Neuronal stem cell (in vitro differentiated cells): ENCODE measurements at regions not wholly inside any gene's neighbourhood (a gene's known extent, or its start where the extent isn't known, plus 50 kb on each side); places are given as distances from the start of the nearest gene placed in this dataset.
"Not testable (repeated sequence)": the region's sequence is repeated elsewhere in the genome, so short reads cannot be mapped to it uniquely, and the experiment has no call there.

ENCODE experiments used
- DNase-seq: peaks from one replicate; pipeline ENCODE4 v3.0.0-alpha.2; 2013; ENCODE audit warnings: low spot score
- H2AFZ ChIP-seq: one replicate; pipeline ENCODE4 v1.6.1; 2013; ENCODE audit warnings: mild to moderate bottlenecking, low read length, inconsistent platforms
- H2AK5ac ChIP-seq: 2 replicates; pipeline ENCODE4 v1.6.1; 2013; ENCODE audit warnings: low read depth, mild to moderate bottlenecking, inconsistent platforms, low read length, moderate library complexity, mixed read lengths
- H2BK120ac ChIP-seq: 2 replicates; pipeline ENCODE4 v1.6.1; 2013; ENCODE audit warnings: low read depth, mild to moderate bottlenecking, inconsistent platforms, low read length, moderate library complexity, mixed read lengths
- H2BK12ac ChIP-seq: one replicate; pipeline ENCODE4 v1.6.1; 2013; ENCODE audit warnings: low read length, inconsistent platforms
- H2BK15ac ChIP-seq: 2 replicates; pipeline ENCODE4 v1.6.1; 2013; ENCODE audit warnings: mild to moderate bottlenecking, low read length, inconsistent platforms, mixed read lengths
- H2BK5ac ChIP-seq: one replicate; pipeline ENCODE4 v1.6.1; 2013; ENCODE audit warnings: inconsistent platforms, mild to moderate bottlenecking, low read length, moderate library complexity
- H3K14ac ChIP-seq: one replicate; pipeline ENCODE4 v1.6.1; 2013; ENCODE audit warnings: low read length, inconsistent platforms
- H3K18ac ChIP-seq: 2 replicates; pipeline ENCODE4 v1.6.1; 2013; ENCODE audit warnings: low read length, inconsistent platforms
- H3K23ac ChIP-seq: 2 replicates; pipeline ENCODE4 v1.6.1; 2013; ENCODE audit warnings: low read depth, mild to moderate bottlenecking, mixed read lengths, low read length, inconsistent platforms; ENCODE audit not compliant: poor library complexity
- H3K27ac ChIP-seq: replicated peaks from 3 replicates; pipeline ENCODE4 v1.5.1; 2013; ENCODE audit warnings: low read length, inconsistent platforms
- H3K27me3 ChIP-seq, 3 experiments: 2 replicates each; pipeline ENCODE4 v1.6.1; 2013; ENCODE audit warnings: low read length in 3 of 3, mild to moderate bottlenecking in 2 of 3, inconsistent platforms in 1 of 3, low read depth in 1 of 3, mixed read lengths in 1 of 3, moderate library complexity in 1 of 3; ENCODE audit not compliant: control insufficient read depth in 3 of 3, insufficient read depth in 3 of 3
- H3K36me3 ChIP-seq, 2 donors: replicated peaks in 1 of 2; 2 replicates each; pipeline ENCODE4 v1.6.1; 2013; ENCODE audit warnings: low read length in 2 of 2; ENCODE audit not compliant: control insufficient read depth in 2 of 2, insufficient read depth in 2 of 2
- H3K4ac ChIP-seq: 2 replicates; pipeline ENCODE4 v1.6.1; 2013; ENCODE audit warnings: inconsistent platforms, mild to moderate bottlenecking, low read length, moderate library complexity
- H3K4me1 ChIP-seq, 2 donors: 1 replicate in 1 of 2; 2 replicates in 1 of 2; pipeline ENCODE4 v1.6.1; 2013; ENCODE audit warnings: low read length in 2 of 2, low read depth in 1 of 2; ENCODE audit not compliant: control insufficient read depth in 2 of 2, insufficient read depth in 1 of 2
- H3K4me2 ChIP-seq: one replicate; pipeline ENCODE4 v1.6.1; 2013; ENCODE audit warnings: mild to moderate bottlenecking, low read length, inconsistent platforms; ENCODE audit not compliant: insufficient read depth, poor library complexity, severe bottlenecking
- H3K4me3 ChIP-seq, 2 donors: 2 replicates each; pipeline ENCODE4 v1.5.1; 2013; ENCODE audit warnings: low read length in 2 of 2, mild to moderate bottlenecking in 2 of 2, inconsistent platforms in 1 of 2, moderate library complexity in 1 of 2
- H3K79me1 ChIP-seq: one replicate; pipeline ENCODE4 v1.6.1; 2013; ENCODE audit warnings: low read depth, mild to moderate bottlenecking, inconsistent platforms, low read length, moderate library complexity
- H3K9ac ChIP-seq: one replicate; pipeline ENCODE4 v1.6.1; 2013; ENCODE audit warnings: mild to moderate bottlenecking, low read depth, low read length, inconsistent platforms; ENCODE audit not compliant: poor library complexity
- H3K9me3 ChIP-seq, 2 donors: replicated peaks in 1 of 2; 2 replicates each; pipeline versions ENCODE3 to v1.6.1; 2013; ENCODE audit warnings: low read length in 2 of 2, mild to moderate bottlenecking in 2 of 2, inconsistent platforms in 1 of 2, low read depth in 1 of 2, mixed read lengths in 1 of 2, moderate library complexity in 1 of 2; ENCODE audit not compliant: control insufficient read depth in 2 of 2, insufficient read depth in 1 of 2
- H4K8ac ChIP-seq: one replicate; pipeline ENCODE4 v1.6.1; 2013; ENCODE audit warnings: low read depth, mild to moderate bottlenecking, inconsistent platforms, low read length, moderate library complexity
- H4K91ac ChIP-seq: one replicate; pipeline ENCODE4 v1.6.1; 2013; ENCODE audit warnings: low read length, low read depth, mild to moderate bottlenecking, inconsistent platforms; ENCODE audit not compliant: poor library complexity
- WGBS, 2 donors: extraction: QIAGEN DNeasy Blood & Tissue Kit; methylation state at CpG; one replicate each; pipeline ENCODE4 v1.1.7; 2013; ENCODE audit warnings: missing lambda C conversion rate in 2 of 2, mixed read lengths in 1 of 2; ENCODE audit not compliant: insufficient read length in 2 of 2, insufficient replicate concordance in 1 of 2; ENCODE audit errors: extremely low coverage in 2 of 2; 5-methylcytosine and 5-hydroxymethylcytosine counted together

- H4K91ac ChIP-seq, H2BK12ac ChIP-seq, H3K14ac ChIP-seq, H2AFZ ChIP-seq, H3K4me1 ChIP-seq, H2BK120ac ChIP-seq, H3K4ac ChIP-seq, H2AK5ac ChIP-seq, H3K4me2 ChIP-seq, H4K8ac ChIP-seq, H3K27ac ChIP-seq, H3K9ac ChIP-seq, H3K79me1 ChIP-seq, H3K23ac ChIP-seq, H2BK15ac ChIP-seq, H3K9me3 ChIP-seq, H3K27me3 ChIP-seq, H3K36me3 ChIP-seq, H2BK5ac ChIP-seq, DNase-seq, H3K18ac ChIP-seq, H3K4me3 ChIP-seq: not testable (repeated sequence)
- no CpG with 5 or more reads among the region's 7 CpGs for WGBS, 2 donors
These were observed 99.8 kb upstream of the C1GALT1C1 start for GRCh38 chrX:120729506-120730255.

- Histone ChIP-seq H2BK15ac (no peak overlapping the region), H3K27ac (no peak overlapping the region), H3K18ac (no peak overlapping the region), H2AK5ac (no peak overlapping the region), H2AFZ (no peak overlapping the region), H3K4me1 (no peaks in the 10 kb centered on the region), H3K4ac (no peak overlapping the region), H3K27me3 (peaks cover 0 to 3% (median 0%) of the 10 kb centered on the region in 3 experiments), H3K23ac (no peak overlapping the region), H3K4me2 (no peak overlapping the region), H3K79me1 (no peaks in the 10 kb centered on the region), H3K9me3 (no peaks in the 10 kb centered on the region), H4K8ac (no peak overlapping the region), H2BK5ac (no peak overlapping the region), H3K9ac (no peak overlapping the region), H3K14ac (no peak overlapping the region), H3K36me3 (no peaks in the 10 kb centered on the region), H2BK120ac (no peak overlapping the region), H4K91ac (no peak overlapping the region), H3K4me3 (no peak overlapping the region), H2BK12ac (no peak overlapping the region)
- DNase-seq: no peak
These were observed 98.1 kb upstream of the C1GALT1C1 start for GRCh38 chrX:120727911-120728310.

- no CpG with 5 or more reads among the region's 2 CpGs for WGBS, 2 donors
- Histone ChIP-seq H3K23ac (no peak overlapping the region), H2AFZ (no peak overlapping the region), H2BK12ac (no peak overlapping the region), H3K4me1 (no peaks in the 10 kb centered on the region), H3K27me3 (peaks cover 0 to 3% (median 0%) of the 10 kb centered on the region in 3 experiments), H3K14ac (no peak overlapping the region), H2BK120ac (no peak overlapping the region), H4K8ac (no peak overlapping the region), H4K91ac (no peak overlapping the region), H2BK15ac (no peak overlapping the region), H3K9ac (no peak overlapping the region), H3K18ac (no peak overlapping the region), H2AK5ac (no peak overlapping the region), H3K9me3 (no peaks in the 10 kb centered on the region), H3K4ac (no peak overlapping the region), H3K27ac (no peak overlapping the region), H3K4me3 (no peak overlapping the region), H3K79me1 (no peaks in the 10 kb centered on the region), H2BK5ac (no peak overlapping the region), H3K36me3 (no peaks in the 10 kb centered on the region), H3K4me2 (no peak overlapping the region)
- DNase-seq: no peak
These were observed 97.6 kb upstream of the C1GALT1C1 start for GRCh38 chrX:120727452-120727851.

- H3K36me3 ChIP-seq: no peaks in the 10 kb centered on the region
- H2BK5ac ChIP-seq: no peak overlapping the region
- H2BK120ac ChIP-seq: no peak overlapping the region
- H3K9me3 ChIP-seq: no peaks in the 10 kb centered on the region
- no peak overlapping the region for H2AK5ac ChIP-seq
- H3K79me1 ChIP-seq: no peaks in the 10 kb centered on the region
- H3K4me3 ChIP-seq: no peak overlapping the region
- H3K4me2 ChIP-seq: no peak overlapping the region
- no peak overlapping the region for H3K9ac ChIP-seq
- H3K14ac ChIP-seq: no peak overlapping the region
- H4K91ac ChIP-seq: no peak overlapping the region
- no peak overlapping the region for H4K8ac ChIP-seq
- H2BK15ac ChIP-seq: no peak overlapping the region
- no peak for DNase-seq
- H3K27ac ChIP-seq: no peak overlapping the region
- H2BK12ac ChIP-seq: no peak overlapping the region
- H3K18ac ChIP-seq: no peak overlapping the region
- H3K4me1 ChIP-seq: no peaks in the 10 kb centered on the region
- no peak overlapping the region for H3K23ac ChIP-seq
- WGBS, 2 donors: no CpG with 5 or more reads among the region's 2 CpGs
- H2AFZ ChIP-seq: no peak overlapping the region
- H3K27me3 ChIP-seq: peaks cover 0 to 3% (median 0%) of the 10 kb centered on the region in 3 experiments
- H3K4ac ChIP-seq: no peak overlapping the region
These were observed 96.4 kb upstream of the C1GALT1C1 start for GRCh38 chrX:120726294-120726693.
